ENCODE measurements at regions not wholly inside any gene's neighbourhood (a gene's known extent, or its start where the extent isn't known, plus 50 kb on each side); places are given as distances from the start of the nearest gene placed in this dataset.

DNA sequence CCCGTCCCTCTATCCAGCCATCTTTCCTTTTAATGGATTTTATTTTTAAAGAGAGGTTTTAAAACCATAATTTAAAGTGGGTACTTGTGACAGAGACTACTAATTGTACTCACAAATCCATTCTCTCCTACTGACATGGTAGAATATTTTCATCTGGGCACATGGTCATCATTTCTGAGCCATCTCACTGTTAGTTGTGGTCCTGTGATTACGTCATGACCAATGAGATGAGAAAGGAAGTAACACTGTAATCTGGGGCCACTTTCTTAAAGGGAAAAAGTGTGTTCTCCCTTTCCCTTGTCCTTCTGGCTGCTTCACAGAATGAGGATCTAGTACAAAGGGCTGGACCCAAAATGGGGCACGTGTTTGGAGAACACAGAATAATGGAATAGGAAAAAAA lies 538.7 kb downstream of the CMPK2 start:
- ChIA-PET POLR2A (no interaction called here), CTCF (no interaction called here)
- DNase-seq = no peak
- no peak for ATAC-seq
- no peaks in the 10 kb centered on the region for H3K27me3 Mint-ChIP-seq (ENCODE audit: low read depth)
- no peak overlapping the region for H3K4me3 Mint-ChIP-seq
- no peaks in the 10 kb centered on the region for H3K4me1 Mint-ChIP-seq (ENCODE audit: low read depth)
- H3K27ac Mint-ChIP-seq = no peak overlapping the region
- no peaks in the 10 kb centered on the region for H3K36me3 Mint-ChIP-seq (ENCODE audit: low read depth)
- H3K9me3 Mint-ChIP-seq (ENCODE audit: insufficient read depth) = no peaks in the 10 kb centered on the region

DNA sequence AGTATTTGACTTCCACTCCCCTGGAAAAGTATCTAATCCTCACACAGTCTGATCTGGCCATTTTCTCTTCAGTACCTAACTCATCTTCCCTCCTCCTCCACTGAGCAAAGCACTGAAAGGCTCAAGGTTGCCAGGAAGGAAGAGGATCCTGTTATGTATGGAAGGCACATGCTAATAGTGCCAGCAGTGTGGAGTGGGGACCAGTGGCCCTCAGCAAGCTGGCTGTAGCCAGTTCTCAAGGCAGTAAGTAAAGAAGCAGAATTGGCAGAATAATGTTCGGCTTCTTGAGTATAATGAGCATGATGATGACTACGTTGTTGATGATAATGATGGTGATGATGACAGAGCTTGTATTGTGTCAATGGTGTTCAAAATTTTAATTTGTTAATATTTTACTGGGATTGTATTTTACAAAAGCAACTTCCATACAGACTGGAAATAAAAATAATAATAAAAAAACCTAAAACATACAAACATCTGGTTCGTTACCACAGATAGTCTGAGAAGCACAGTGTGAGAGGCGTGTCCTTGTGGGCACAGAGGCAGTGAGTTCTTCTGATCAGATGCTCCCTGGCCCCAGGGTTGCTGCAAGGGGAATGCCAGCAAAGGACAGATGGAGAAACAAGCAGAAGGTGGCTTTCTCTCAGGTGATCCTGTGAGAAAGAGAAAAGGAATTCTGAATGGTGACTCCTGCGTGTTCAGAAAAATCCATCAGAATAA lies 528.8 kb downstream of the CMPK2 start:
- no peaks in the 10 kb centered on the region for H3K9me3 Mint-ChIP-seq (ENCODE audit: insufficient read depth)
- ATAC-seq (no peak), DNase-seq (no peak)
- ChIA-PET POLR2A (no interaction called here), CTCF (no interaction called here)
- no peak overlapping the region for H3K27ac Mint-ChIP-seq
- no peak overlapping the region for H3K4me3 Mint-ChIP-seq
- no peaks in the 10 kb centered on the region for H3K27me3 Mint-ChIP-seq (ENCODE audit: low read depth)
- H3K36me3 Mint-ChIP-seq (ENCODE audit: low read depth) = no peaks in the 10 kb centered on the region
- no peaks in the 10 kb centered on the region for H3K4me1 Mint-ChIP-seq (ENCODE audit: low read depth)

DNA sequence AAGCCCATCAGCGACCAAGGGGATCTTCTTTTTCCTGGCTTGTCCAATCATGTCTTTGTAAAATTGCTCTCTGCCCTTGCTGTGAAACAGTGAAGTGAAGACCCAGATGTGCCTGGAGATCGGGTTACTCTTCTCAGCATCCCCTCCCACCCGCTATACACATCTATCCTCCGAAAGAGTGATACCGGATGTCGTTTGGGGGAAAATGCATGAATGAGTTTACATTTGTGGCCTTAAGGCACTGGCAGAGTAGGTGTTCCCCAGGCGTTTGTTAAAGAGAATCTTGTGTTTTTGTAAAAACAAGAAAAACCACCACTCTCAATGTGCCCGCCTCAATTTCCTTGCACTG lies 528.3 kb downstream of the CMPK2 start:
- Mint-ChIP-seq H3K9me3 (ENCODE audit: insufficient read depth) (no peaks in the 10 kb centered on the region), H3K4me1 (ENCODE audit: low read depth) (no peaks in the 10 kb centered on the region), H3K27me3 (ENCODE audit: low read depth) (no peaks in the 10 kb centered on the region), H3K36me3 (ENCODE audit: low read depth) (no peaks in the 10 kb centered on the region), H3K27ac (no peak overlapping the region), H3K4me3 (no peak overlapping the region)
- ChIA-PET CTCF (no interaction called here), POLR2A (no interaction called here)
- ATAC-seq (no peak), DNase-seq (no peak)

DNA sequence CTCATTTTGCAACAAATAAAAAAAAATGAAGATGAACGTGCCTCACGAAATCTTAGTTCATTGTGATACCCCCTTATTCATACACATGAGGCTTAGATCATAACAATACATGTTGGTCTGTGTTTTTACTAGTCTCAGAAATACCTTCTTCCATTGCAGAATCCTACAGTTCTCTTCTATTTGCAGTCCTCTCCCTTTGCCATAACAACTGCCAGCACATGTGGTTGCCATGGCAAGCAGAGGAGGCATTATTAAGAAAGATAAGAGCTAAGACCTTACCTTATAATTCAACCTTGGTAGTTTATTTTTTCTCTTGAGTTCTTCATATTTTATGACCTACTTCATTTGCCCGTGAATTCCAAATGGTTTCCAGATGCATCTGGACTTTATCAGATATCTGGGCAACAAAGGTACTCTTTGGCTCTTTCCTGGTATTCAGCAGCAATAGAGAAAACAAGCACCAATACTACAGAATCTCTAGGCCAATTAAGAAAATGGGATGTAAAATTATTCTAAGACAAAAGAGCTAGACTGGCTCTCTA lies 524.0 kb downstream of the CMPK2 start:
- no peaks in the 10 kb centered on the region for H3K36me3 Mint-ChIP-seq (ENCODE audit: low read depth)
- no peaks in the 10 kb centered on the region for H3K9me3 Mint-ChIP-seq (ENCODE audit: insufficient read depth)
- no peak for ATAC-seq
- no peak for DNase-seq
- no peak overlapping the region for H3K4me3 Mint-ChIP-seq
- no peak overlapping the region for H3K27ac Mint-ChIP-seq
- ChIA-PET CTCF (no interaction called here), POLR2A (no interaction called here)
- no peaks in the 10 kb centered on the region for H3K4me1 Mint-ChIP-seq (ENCODE audit: low read depth)
- no peaks in the 10 kb centered on the region for H3K27me3 Mint-ChIP-seq (ENCODE audit: low read depth)

DNA sequence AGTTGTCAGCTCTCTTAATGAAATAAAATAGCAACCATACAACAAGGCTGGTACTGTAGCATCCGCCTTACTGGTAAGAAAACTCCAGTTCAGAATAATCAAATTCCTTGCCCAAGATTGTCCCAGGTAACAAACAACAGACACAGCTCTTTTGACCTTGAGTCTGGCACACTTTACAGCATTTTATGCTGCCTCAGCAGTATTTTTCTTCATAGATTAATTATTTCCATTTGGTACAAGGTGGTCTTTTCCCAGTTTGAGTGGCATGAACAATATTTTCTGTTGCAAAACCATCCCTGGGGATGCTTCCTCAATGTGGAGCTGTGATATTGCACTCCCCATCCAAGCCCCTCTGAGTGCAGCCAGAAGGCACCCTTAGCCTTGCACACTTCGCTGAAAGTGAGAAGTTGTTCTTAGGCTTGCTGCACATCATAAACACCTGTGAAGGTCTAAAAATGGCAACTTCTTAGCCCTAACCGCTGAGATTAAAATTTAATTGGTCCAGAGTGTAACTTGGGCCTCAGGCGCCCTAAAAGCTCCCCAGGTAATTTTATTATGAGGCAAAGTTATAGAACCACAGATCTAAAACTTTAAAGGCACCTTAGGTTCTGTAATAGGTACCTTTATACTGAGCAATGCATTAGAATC lies 523.3 kb downstream of the CMPK2 start:
- no peaks in the 10 kb centered on the region for H3K4me1 Mint-ChIP-seq (ENCODE audit: low read depth)
- ATAC-seq (no peak), DNase-seq (no peak)
- no peaks in the 10 kb centered on the region for H3K27me3 Mint-ChIP-seq (ENCODE audit: low read depth)
- no peak overlapping the region for H3K27ac Mint-ChIP-seq
- CTCF ChIA-PET = no interaction called here
- POLR2A ChIA-PET = no interaction called here
- H3K36me3 Mint-ChIP-seq (ENCODE audit: low read depth) = no peaks in the 10 kb centered on the region
- H3K4me3 Mint-ChIP-seq = no peak overlapping the region
- no peaks in the 10 kb centered on the region for H3K9me3 Mint-ChIP-seq (ENCODE audit: insufficient read depth)

DNA sequence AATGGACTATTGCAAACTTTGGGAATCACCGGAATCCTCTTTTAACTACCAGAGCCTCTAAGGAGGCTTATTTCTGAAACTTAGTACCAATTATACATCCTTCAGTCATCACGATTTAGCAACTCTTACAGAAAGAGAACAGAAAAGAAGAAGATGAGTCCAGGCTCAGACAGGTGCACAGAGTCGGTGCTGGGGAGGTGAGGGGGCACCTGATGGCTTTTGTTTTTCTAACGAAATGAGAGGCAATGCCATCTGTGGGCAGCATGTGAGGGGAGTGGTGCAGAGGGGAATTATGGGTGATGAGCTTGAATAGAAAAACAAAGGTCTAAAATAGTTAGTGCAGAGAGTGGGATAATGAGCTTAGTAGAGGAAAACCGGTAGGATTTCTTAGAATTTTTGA lies 522.6 kb downstream of the CMPK2 start:
- Mint-ChIP-seq H3K27me3 (ENCODE audit: low read depth) (no peaks in the 10 kb centered on the region), H3K36me3 (ENCODE audit: low read depth) (no peaks in the 10 kb centered on the region), H3K9me3 (ENCODE audit: insufficient read depth) (no peaks in the 10 kb centered on the region), H3K4me1 (ENCODE audit: low read depth) (no peaks in the 10 kb centered on the region), H3K4me3 (no peak overlapping the region), H3K27ac (no peak overlapping the region)
- DNase-seq = no peak
- ATAC-seq = no peak
- POLR2A ChIA-PET = no interaction called here
- CTCF ChIA-PET = no interaction called here

DNA sequence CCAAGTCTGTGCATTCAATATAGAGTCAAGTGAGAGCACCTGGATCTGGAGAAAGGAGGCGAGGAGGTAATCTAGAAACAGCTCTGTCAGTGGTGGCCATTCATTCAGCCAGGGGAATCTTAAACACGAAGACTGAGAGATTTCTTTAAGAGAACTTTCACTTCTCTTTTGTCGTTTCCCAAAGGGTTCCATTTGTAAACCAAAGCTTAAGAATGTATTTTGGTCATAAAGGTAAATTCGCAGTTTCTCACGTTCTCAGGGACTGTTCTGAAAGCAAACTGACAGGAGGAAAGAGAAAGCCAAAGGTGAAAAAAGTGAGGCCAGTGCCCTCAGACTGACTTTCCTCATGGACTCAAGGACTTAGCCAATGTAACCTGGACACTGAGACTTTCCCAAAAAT lies 513.5 kb downstream of the CMPK2 start:
- Mint-ChIP-seq H3K36me3 (ENCODE audit: low read depth) (no peaks in the 10 kb centered on the region), H3K4me1 (ENCODE audit: low read depth) (no peaks in the 10 kb centered on the region), H3K4me3 (no peak overlapping the region), H3K9me3 (ENCODE audit: insufficient read depth) (no peaks in the 10 kb centered on the region), H3K27ac (no peak overlapping the region), H3K27me3 (ENCODE audit: low read depth) (no peaks in the 10 kb centered on the region)
- ChIA-PET POLR2A (no interaction called here), CTCF (no interaction called here)
- ATAC-seq (no peak), DNase-seq (no peak)

DNA sequence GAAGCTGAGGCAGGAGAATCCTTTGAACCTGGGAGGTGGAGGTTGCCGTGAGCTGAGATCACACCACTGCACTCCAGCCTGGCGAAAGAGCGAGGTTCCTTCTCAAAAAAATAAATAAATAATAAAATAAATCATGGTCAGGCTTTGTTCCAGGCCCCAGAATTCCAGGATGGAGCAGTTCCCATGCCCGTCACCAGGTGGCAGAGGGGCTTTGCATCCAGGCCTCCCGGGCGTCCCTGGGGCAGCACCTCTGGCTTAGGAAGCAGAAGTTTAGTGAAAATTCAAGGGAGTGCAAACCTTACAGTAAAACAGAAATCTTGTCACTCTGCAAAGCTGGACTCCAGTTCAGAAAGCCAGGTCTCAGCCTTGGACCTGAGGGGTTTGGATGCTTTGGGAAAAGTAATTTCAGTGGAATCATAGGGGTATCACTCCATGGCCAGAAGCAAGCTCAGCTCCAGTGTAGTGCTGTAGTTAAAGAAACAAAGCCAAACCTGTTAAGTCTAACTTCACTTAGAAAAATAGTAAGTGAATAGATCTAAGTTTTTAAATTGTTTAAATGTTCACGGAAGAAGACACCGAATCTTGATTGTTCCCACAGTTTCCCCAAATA lies 512.7 kb downstream of the CMPK2 start:
- no peaks in the 10 kb centered on the region for H3K27me3 Mint-ChIP-seq (ENCODE audit: low read depth)
- ATAC-seq = no peak
- CTCF ChIA-PET = no interaction called here

DNA sequence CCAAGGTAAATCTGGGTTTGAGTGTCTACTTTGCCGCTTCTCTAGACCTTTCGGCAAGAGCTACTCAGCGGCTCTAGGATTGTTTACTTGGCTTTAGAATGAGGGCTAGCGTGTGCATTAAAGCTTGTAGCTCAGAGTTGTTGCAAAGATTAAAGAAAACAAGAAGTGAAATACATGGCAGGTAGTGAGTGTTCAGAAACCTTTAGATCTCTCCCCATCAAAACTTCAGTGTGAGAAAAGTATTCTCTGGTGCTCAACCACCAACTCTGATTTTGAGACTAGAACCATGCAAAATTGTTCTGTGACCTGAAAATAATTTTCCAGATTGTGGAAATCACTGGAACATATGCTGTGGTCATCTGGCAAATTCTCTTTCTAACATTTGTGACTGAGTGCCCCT lies 512.0 kb downstream of the CMPK2 start:
- ATAC-seq (no peak), DNase-seq (no peak)
- Mint-ChIP-seq H3K4me1 (ENCODE audit: low read depth) (no peaks in the 10 kb centered on the region), H3K9me3 (ENCODE audit: insufficient read depth) (no peaks in the 10 kb centered on the region), H3K27me3 (ENCODE audit: low read depth) (no peaks in the 10 kb centered on the region), H3K27ac (no peak overlapping the region), H3K36me3 (ENCODE audit: low read depth) (no peaks in the 10 kb centered on the region), H3K4me3 (no peak overlapping the region)
- POLR2A ChIA-PET = no interaction called here
- CTCF ChIA-PET = no interaction called here

More for the DNA sequence above, 512.7 kb downstream of the CMPK2 start:
- Mint-ChIP-seq H3K4me1 (ENCODE audit: low read depth) (no peaks in the 10 kb centered on the region), H3K9me3 (ENCODE audit: insufficient read depth) (no peaks in the 10 kb centered on the region), H3K4me3 (no peak overlapping the region), H3K27ac (no peak overlapping the region), H3K36me3 (ENCODE audit: low read depth) (no peaks in the 10 kb centered on the region)
- no peak for DNase-seq
- POLR2A ChIA-PET = no interaction called here

DNA sequence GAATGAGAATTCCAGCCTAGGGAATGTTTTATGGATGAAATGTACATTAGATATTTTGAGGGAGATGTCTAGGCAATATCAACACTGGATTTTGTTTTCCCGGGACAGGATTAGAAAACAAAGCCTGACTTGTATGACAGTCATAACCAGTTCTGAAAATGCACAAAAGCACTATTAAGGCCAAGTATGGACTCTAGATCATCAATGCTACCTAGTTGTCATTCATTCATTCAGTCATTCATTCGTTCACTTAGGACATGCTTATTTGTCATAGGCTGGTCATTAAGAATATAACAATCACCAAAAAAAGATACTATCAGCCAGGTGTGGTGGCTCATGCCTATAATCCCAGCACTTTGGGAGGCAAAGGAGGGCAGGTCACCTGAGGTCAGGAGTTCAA lies 511.2 kb downstream of the CMPK2 start:
- Mint-ChIP-seq H3K4me3 (no peak overlapping the region), H3K27me3 (ENCODE audit: low read depth) (no peaks in the 10 kb centered on the region), H3K36me3 (ENCODE audit: low read depth) (no peaks in the 10 kb centered on the region), H3K27ac (no peak overlapping the region), H3K4me1 (ENCODE audit: low read depth) (no peaks in the 10 kb centered on the region), H3K9me3 (ENCODE audit: insufficient read depth) (no peaks in the 10 kb centered on the region)
- DNase-seq (no peak), ATAC-seq (no peak)
- ChIA-PET CTCF (no interaction called here), POLR2A (no interaction called here)

DNA sequence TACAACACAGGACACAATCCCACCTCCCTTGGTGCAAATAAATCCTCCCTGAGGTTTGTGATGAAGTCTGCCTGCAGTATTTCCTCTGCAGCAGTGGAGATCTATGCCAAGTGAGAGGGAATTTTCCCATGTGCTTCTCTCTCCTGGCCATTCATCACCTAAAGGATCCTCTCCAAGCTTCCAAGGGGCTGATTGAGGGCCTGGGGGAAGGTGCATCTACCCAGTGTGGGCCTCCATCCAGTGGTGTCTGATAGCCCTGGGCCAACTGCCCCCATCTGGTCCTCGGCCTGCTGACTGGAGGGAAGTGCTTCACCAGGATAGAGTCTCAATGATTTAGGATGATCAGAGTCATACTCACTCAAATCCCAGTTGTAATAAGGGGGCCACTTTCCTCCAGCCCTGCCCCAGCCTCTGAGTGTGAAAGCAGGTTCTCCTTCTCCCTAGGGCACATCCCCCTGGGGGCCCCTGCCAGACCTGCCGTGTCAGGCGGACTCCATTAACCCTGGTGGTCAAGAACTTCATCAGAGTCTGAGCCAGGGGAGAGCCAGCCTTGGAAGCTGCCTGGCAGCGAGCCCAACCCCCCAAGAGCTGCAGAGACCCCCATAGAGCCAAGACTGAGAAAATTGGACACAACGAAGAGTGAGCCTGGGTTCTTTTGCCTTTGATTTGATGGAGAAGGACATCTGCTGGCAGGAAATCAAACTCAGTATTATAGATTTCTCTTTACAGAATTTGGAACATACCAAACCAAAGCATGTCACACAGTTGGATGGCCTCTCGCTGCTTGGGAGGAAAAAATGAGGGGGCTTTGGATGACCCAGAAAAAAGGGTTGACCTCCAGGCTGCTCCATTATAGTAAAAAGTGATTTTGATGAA lies 509.6 kb downstream of the CMPK2 start:
- no peaks in the 10 kb centered on the region for H3K9me3 Mint-ChIP-seq (ENCODE audit: insufficient read depth)
- H3K36me3 Mint-ChIP-seq (ENCODE audit: low read depth) = no peaks in the 10 kb centered on the region
- no peak overlapping the region for H3K4me3 Mint-ChIP-seq
- H3K4me1 Mint-ChIP-seq (ENCODE audit: low read depth) = no peaks in the 10 kb centered on the region
- no peak for ATAC-seq
- DNase-seq = no peak
- ChIA-PET CTCF (no interaction called here), POLR2A (interaction anchor here (0.6 kb wide), 1 partner anchor 73 kb away, joined by 3 read pairs; no protein-coding TSS in a partner anchor)
- no peak overlapping the region for H3K27ac Mint-ChIP-seq
- no peaks in the 10 kb centered on the region for H3K27me3 Mint-ChIP-seq (ENCODE audit: low read depth)

DNA sequence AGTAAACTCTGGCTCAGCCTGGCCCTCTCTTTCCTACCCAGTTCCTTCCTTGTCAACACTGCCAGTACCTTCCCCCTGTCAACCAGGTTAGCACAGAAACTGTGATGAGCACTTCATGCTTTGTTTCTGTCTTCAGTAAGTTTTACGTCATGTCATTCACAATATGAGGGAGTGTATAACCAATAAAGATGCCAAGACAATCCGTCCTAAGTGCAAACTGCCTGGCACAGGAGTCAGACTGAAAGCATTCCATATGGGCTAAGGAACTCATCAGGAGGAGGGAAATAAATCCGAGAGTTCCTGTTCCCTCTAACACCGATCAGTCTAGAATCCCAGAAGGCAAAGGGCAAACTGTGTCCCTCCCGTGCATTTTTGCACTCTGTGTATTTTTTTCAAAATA lies 507.2 kb downstream of the CMPK2 start:
- ChIA-PET CTCF (no interaction called here), POLR2A (no interaction called here)
- no peaks in the 10 kb centered on the region for H3K9me3 Mint-ChIP-seq (ENCODE audit: insufficient read depth)
- ATAC-seq (no peak), DNase-seq (no peak)
- H3K4me3 Mint-ChIP-seq = no peak overlapping the region
- no peaks in the 10 kb centered on the region for H3K27me3 Mint-ChIP-seq (ENCODE audit: low read depth)
- no peaks in the 10 kb centered on the region for H3K36me3 Mint-ChIP-seq (ENCODE audit: low read depth)
- no peaks in the 10 kb centered on the region for H3K4me1 Mint-ChIP-seq (ENCODE audit: low read depth)
- no peak overlapping the region for H3K27ac Mint-ChIP-seq

Data from activated CD8-positive, alpha-beta T cell treated with anti-CD3 and anti-CD28 coated beads, Interleukin-2, amount 10 ng/mL, durations not matched to agents 7 days and 5 days (primary cell).